SKM-1 treated with dmso at 0.1 percent for 144 hours (cell line): ENCODE measurements at regions not wholly inside any gene's neighbourhood (a gene's known extent, or its start where the extent isn't known, plus 50 kb on each side); places are given as distances from the start of the nearest gene placed in this dataset.
"Not testable (repeated sequence)": the region's sequence is repeated elsewhere in the genome, so short reads cannot be mapped to it uniquely, and the experiment has no call there.

ENCODE experiments used
- DNase-seq: peaks from one replicate; lab custom pipeline; 2025; ENCODE audit not compliant: unreplicated experiment; lab: John Stamatoyannopoulos, UW

DNA sequence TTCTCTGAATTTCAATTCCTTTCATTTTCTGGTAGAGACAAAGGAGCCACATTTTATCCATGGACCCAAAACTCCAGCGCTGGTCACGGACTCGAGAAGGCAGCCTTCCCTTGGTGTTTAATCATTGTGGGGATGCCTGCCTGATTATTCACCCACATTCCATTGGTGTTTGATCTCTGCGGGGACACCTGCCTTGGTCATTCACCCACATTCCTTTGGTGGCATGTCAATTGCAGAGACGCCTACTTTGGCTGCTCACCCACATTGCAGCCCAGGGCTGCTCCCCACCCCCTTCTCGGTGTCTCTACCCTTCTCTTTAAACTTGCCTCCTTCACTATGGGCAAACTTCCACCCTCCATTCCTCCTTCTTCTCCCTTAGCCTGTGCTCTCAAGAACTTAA is 780.7 kb upstream of the POU3F4 start:
- not testable (repeated sequence) for DNase-seq

DNA sequence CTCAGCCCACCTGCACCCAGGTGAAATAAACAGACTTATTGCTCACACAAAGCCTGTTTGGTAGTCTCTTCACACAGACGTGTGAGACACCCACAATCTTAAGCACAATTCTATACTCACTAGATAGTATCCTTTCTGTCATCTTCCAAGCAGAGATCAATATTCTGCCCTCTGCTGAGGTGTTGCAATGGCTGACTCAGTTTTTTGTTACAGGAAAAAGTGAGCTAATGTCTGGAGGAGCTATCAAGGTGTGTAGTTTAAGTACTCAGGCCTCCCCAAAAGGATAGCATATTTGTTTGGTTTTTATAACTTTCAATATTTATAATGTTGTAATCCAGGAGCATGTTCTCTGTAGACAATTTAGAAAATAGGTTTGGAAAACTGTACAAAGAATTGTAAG is 775.2 kb upstream of the POU3F4 start:
- no peak for DNase-seq

DNA sequence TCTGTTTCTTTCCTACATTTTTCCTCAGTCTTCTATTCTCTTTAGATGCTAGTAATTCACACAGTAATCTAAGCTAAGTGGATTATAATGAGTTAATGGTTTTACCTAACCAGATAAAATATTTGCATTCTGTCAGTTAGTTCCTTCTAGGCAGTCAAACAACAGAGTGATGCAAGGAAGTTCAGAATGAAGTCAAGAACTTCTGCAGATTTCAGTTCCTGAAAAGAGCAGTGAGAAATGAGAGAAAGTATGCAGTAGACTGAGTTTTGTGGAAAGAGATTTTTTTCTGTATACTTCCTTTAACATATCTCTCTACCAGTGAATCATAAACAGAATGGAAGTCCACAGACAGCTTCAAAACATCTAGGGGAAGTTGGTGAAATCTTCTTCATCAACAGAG is 774.0 kb upstream of the POU3F4 start:
- peak; percentile 29 for DNase-seq

DNA sequence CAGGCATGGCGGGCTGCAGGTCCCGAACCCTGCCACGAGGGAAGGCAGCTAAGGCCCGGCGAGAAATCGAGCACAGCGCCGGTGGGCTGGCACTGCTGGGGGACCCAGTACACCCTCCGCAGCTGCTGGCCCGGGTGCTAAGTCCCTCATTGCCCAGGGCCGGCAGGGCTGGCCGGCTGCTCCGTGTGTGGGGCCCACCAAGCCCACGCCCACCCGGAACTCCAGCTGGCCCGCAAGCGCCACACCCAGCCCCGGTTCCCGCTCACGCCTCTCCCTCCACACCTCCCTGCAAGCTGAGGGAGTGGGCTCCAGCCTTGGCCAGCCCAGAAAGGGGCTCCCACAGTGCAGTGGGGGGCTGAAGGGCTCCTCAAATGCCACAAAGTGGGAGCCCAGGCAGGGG is 769.8 kb upstream of the POU3F4 start:
- DNase-seq, result not testable (repeated sequence)

DNA sequence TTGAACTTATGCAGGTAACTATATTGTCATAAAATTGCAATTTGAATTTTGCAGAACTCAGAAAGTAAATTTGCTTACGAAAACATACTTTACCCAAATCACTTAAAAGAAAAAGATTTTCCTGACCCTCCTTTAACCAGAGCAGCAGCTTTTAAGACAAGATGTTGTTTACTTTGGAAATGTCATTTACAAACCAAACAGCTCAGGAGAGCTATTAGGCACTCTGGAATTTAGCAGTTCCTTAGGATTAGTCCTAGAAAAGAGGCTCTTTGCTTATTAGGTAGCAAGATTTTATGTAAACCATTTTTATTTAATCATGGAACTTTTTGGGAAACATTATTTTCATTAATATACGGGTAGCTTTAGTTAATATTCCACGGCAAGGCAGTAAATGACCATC is 765.7 kb upstream of the POU3F4 start:
- DNase-seq, result no peak

DNA sequence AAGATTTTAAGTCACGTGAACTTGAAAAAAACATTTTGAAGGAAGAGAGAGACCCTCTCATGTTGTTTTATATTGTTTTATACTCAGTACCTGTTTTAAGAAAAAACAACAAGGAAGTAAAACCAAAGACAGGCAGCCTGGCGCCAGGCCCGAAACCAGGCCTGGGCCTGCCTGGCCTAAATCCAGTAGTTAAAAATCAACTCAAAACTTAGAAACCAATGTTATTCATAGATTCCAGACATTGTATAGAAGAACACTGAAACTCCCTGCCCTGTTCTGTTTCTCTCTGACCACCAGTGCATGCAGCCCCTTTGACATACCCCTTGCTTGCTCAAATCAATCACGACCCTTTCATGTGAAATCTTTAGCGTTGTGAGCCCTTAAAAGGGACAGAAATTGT is 762.4 kb upstream of the POU3F4 start:
- DNase-seq, result not testable (repeated sequence)

DNA sequence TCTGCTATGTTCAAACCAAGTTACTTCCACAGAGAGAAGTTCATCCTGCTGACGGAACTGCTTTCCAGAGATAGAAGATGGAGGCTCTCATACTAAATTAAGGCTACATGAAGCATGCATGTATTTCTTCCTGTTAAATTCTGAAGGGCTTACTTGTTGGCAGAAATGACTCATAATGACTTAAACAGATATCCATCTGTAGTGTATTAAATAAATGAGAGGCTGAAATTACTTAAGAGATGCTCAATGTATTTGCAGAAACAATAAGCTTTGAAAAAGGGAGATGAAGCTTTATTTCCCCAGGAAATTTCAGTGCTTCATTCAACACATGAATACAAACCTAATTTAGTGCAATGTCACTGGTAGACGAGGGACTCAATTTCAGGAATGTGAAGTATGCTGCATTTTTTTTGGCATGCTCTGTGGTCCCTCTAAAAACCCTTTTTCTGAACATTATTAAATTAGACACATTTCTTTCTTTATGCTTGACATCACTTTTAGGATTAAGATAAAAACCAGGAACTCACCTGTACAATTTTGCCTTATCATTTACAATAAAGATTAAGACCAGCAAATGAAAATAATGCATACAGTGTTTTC is 759.1 kb upstream of the POU3F4 start:
- no peak for DNase-seq

DNA sequence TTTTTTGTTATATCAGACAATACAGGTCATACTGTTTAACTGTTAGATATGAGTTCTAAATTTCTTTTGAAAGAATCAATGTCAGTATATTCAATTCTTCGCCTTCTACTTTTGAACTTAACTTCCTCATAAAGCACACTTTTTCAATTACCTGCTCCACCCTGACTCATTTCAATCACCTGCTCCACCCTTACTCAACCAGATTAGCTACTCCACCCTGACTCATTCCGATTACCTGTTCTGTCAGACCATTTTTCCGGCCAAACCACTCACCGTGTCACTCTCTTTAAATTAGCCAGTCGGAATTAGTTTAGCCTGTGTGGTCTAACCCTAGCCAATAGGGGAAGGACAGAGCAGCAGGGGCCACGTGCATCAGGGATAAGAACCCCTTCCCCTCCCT is 751.8 kb upstream of the POU3F4 start:
- no peak for DNase-seq

DNA sequence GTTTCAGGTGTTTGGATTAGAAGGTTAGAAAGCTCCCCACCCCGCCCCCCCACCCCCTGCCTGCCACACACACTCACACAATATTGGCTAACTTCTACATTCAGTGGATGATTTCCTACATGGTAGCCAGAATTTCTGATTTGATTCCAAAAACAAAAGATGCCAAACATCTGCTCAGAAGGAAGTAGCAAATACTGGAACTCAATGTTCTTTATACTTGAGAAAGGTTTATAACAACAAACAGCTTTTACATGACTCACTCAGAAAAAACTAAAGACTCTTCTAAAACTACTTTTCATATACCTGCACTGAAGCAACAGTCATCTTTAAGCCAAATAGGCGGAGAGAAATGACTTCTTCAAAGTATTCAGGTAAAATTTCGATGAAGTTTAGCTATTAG is 750.5 kb upstream of the POU3F4 start:
- DNase-seq, result no peak

DNA sequence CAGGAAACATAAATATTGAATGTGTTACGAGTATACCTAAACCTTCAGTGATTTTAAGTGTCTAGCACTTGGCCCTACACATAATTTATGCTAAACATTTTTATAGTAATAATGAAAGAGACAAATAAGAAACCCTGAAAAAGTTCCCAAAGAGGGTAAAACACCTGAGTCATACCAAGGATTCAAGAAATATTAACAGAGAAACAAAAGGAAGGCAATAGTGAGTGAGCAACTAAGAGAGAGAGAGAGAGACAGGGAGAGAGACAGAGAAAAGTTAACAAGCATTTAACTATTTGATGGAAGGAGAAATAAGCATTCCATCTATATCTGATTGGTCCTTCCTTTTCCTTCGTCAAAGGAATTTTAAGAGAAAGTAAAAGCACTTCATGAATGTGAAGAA is 743.6 kb upstream of the POU3F4 start:
- DNase-seq, result no peak

DNA sequence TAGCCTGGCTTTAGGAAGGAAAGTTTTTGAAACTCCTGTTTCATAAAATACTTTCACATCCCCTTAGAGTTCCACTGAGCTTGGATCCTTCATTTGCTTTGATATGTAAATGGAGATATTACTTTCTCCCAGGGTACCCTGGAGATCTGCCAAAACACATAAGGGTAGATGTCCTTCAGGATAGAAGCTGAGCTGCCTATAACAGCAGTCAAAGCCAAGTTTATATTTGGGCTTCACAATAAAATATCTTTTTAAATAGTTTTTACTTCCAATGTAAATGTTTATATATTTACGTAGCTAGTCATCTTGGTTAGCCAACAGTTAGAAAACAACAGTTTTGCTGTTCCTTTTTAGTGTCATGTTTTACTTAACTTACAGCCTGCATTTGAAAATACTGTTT is 742.3 kb upstream of the POU3F4 start:
- DNase-seq, result no peak

DNA sequence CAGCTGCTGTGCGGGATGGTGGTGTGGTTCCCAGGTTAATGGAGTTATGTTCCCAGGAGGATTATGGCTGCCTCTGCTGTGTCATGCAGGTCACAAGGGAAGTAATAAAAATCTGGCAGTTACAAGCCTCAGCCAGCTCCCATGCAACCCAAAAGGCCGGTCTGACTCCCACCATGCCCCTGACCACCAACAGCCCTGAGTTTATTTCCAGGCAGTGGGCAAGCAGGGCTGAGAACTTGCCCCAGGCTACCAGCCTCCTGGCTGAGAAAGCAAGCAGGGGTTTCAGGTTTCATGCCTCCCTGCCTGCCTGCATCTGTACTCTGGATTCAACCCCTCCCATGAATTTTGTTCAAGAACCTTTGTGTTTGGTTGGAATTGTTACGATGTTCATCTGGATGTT is 732.7 kb upstream of the POU3F4 start:
- no peak for DNase-seq

DNA sequence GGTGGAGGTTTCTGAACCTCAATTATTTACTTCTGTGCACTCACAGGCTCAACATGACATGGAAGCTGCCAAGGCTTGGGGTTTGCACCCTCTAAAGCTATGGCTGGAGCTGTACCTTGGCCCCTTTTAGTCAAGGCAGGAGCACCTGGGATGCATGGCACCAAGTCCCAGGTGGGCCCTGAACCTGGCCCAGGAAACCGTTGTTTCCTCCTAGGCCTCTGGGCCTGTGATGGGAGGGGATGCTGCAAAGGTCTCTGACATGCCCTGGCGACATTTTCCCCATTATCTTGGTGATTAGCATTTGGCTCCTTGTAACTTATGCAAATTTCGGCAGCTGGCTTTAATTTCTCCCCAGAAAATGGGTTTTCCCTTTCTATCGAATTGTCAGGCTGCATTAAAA is 726.1 kb upstream of the POU3F4 start:
- no peak for DNase-seq

DNA sequence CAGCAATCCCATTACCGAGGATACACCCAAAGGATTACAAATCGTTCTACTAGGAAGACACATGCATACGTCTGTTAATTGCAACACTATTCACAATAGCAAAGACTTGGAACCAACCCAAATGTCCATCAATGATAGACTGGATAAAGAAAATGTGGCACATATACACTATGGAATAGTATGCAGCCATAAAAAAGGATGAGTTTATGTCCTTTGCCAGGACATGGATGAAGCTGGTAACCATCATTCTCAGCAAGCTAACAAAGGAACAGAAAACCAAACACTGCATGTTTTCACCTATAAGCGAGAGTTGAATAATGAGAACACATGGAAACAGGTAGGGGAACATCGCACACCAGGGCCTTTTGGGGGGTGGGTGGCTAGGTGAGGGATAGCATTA is 695.2 kb upstream of the POU3F4 start:
- DNase-seq, result not testable (repeated sequence)

DNA sequence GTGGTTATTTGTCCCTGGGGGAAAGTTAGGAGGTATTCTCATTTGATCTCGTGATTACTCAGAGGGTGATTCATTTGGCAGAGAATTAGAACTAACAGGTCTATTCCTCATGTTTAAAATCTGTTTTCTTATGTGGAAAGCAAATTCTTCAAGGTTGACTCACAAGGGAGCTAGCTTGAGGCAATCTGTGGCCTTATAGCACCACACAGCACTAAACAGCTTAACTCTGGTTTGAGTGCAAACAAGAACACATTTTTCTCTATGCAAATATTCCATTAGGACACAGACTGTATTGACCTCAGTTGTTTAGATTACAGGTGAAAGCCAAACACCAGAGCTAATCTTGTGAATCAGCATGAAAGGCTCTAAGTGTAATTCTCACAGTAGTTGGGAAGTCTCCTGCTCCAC is 694.4 kb upstream of the POU3F4 start:
- DNase-seq, result no peak

DNA sequence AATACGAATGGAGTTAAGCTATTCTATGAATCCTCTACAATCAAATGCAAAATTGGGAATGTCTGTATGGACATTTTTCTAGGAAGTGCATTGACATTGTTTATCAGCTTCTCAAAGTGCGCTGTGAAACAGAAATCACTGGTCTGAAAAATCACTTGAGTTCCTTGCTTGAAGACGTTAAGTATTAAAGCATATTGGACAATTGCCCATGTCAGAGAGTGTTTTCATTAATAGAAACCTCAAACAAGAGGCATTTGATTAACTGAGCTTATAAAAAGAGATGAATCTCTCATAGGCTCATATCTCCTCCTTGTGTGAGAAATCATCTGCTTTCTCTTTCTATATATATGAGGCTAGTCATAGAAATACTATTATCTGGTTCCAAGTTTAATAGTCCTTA is 692.1 kb upstream of the POU3F4 start:
- DNase-seq, result no peak

DNA sequence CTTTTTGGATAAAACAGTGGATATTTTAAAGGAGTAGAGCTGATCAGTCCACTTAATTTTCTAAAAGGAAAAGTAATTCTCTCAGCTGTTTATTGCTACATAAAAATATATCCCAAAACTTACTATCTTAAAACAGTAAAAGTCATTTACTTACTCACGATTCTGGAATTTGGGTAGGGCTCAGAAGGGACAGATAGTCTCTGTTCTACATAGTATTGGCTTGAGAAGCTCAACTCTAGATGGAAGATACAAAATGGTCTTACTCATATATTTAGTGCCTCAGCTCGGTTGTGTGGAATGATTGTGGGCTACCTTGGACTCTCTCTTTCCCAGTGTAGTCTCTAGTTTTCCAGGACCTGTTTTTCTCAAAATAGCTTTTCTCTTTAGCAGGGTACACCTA is 691.5 kb upstream of the POU3F4 start:
- no peak for DNase-seq

DNA sequence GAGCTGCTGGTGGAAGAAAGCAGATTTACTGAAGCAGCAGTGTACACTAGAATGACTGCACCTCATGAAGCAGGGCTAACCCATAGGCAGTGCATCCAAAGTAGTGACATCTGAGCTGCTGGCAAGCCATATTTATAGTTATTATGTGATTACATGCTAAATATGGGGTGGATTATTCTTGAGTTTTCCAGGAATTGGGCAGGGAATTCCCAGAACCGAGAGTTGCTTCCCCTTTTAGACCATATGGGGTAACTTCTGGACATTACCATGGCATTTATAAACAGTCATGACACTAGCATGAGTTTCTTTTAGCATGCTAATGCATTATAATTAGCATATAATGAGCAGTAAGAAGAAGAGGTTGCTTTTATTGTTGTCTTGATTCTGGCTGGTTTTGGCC is 665.8 kb upstream of the POU3F4 start:
- no peak for DNase-seq

DNA sequence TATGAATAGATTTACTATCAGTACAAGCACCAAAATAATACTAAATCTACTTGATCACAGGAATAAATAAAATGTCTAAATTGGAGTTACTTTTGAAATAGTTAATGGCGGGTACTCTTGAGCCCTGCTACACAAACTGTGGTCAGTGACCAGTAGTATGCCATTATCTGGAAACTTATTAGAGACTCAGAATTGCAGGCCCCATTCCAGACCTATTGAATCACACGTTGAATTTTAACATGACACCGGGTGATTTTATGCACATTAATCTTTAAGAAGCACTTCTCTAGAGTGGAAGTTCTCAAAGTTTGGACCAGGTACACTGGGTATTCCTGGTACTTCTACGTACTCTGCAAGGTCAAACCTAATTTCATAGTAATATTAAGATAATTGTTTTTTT is 660.0 kb upstream of the POU3F4 start:
- no peak for DNase-seq
